GM12874 (cell line): ENCODE measurements at regions not wholly inside any gene's neighbourhood (a gene's known extent, or its start where the extent isn't known, plus 50 kb on each side); places are given as distances from the start of the nearest gene placed in this dataset.
A peak's percentile ranks its signal among the peaks of the same experiment; 100 is the strongest.

Source experiments
- CTCF ChIP-seq: IDR thresholded peaks from 2 replicates; pipeline ENCODE4 v1.5.1; 2011; ENCODE audit warnings: low read depth, mild to moderate bottlenecking, control low read depth, low read length, moderate library complexity; ENCODE audit not compliant: insufficient read depth

GRCh38 chr2:16565481-16565880, 100.2 kb downstream of the CYRIA start:
- no peak for TF ChIP-seq CTCF

- TF ChIP-seq CTCF: no peak
Observed at GRCh38 chr2:16561676-16562075, 104.0 kb downstream of the CYRIA start.

- TF ChIP-seq CTCF: no peak
Observed at GRCh38 chr2:16561251-16561650, 104.4 kb downstream of the CYRIA start.

- TF ChIP-seq CTCF: no peak
Observed at GRCh38 chr2:16559278-16560067, 106.2 kb downstream of the CYRIA start.

- no peak for TF ChIP-seq CTCF
Observed at GRCh38 chr2:16554060-16554583, 111.5 kb downstream of the CYRIA start.

GRCh38 chr2:16553226-16553625, 112.4 kb downstream of the CYRIA start:
- TF ChIP-seq CTCF: peak; percentile 56

GRCh38 chr2:16552202-16552601, 113.4 kb downstream of the CYRIA start:
- no peak for TF ChIP-seq CTCF
